ENCODE measurements at regions not wholly inside any gene's neighbourhood (a gene's known extent, or its start where the extent isn't known, plus 50 kb on each side); places are given as distances from the start of the nearest gene placed in this dataset.

DNA sequence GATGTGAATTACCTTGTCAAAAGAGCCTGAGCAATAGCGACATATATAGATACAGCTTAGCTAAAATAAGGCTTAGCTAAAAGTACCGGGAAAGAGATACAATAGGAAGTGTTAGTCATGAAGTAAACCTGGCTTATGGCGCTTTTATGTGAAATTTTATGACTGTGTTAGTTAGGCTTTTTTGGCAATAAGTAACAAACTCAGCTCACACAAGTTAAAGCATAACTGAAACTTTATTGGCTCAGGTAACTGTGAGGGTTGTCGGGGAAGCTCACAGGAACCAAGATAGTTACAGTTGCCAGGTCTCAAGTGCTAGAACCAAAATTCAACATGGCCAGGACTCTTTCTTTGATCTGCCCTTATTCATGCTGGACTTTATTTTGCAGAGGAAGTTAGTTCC lies 925.0 kb upstream of the GYPC start:
- Mint-ChIP-seq H3K4me1 (no peaks in the 10 kb centered on the region), H3K4me3 (no peak overlapping the region), H3K9me3 (peaks cover 4 to 12% (median 8%) of the 10 kb centered on the region in 7 donors), H3K36me3 (no peaks in the 10 kb centered on the region), H3K27me3 (no peaks in the 10 kb centered on the region), H3K27ac (no peak overlapping the region)
- no peaks in the 10 kb centered on the region for H3K4me1 ChIP-seq (ENCODE audit: control insufficient read depth, insufficient read depth, low read length, poor library complexity, severe bottlenecking)
- H3K36me3 ChIP-seq (ENCODE audit: control insufficient read depth, insufficient read depth, low read length): no peaks in the 10 kb centered on the region
- H3K4me3 ChIP-seq (ENCODE audit: low read depth, low read length): no peak overlapping the region
- no peak for DNase-seq
- ATAC-seq (ENCODE audit: low read depth in 2 of 2): no peak
- H3K27ac ChIP-seq (ENCODE audit: insufficient read depth, low read length, poor library complexity, severe bottlenecking): no peak overlapping the region
- peaks cover 0 to 15% of the 10 kb centered on the region in 2 experiments for H3K9me3 ChIP-seq (ENCODE audit: control insufficient read depth in 2 of 2, low read length in 2 of 2)
- no peaks in the 10 kb centered on the region for H3K27me3 ChIP-seq (ENCODE audit: control insufficient read depth, insufficient read depth, low read length)

DNA sequence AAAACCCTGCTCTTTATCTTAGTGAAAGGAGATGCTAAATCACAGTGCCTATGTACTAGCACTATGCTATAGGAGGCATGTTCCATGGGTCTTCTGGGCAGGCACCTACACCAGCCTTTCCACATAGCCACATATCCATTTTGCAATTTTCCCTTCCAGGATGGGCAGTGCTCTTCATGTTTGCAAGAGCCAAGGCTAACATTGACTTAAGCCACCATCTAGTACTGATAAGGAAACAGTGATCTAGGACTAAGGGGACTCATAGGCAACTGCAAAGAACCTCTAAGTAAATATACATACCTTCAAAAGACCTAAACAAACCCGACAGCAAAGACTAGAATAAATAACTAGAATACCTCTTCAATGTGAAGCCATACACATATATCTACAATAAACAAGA lies 919.7 kb upstream of the GYPC start:
- ATAC-seq (ENCODE audit: low read depth in 2 of 2) (no peak), DNase-seq (no peak)
- Histone ChIP-seq H3K36me3 (ENCODE audit: control insufficient read depth, insufficient read depth, low read length) (no peaks in the 10 kb centered on the region), H3K4me3 (ENCODE audit: low read depth, low read length) (no peak overlapping the region), H3K27me3 (ENCODE audit: control insufficient read depth, insufficient read depth, low read length) (no peaks in the 10 kb centered on the region), H3K27ac (ENCODE audit: insufficient read depth, low read length, poor library complexity, severe bottlenecking) (no peak overlapping the region), H3K4me1 (ENCODE audit: control insufficient read depth, insufficient read depth, low read length, poor library complexity, severe bottlenecking) (no peaks in the 10 kb centered on the region), H3K9me3 (ENCODE audit: control insufficient read depth in 2 of 2, low read length in 2 of 2) (peaks cover 3 to 16% of the 10 kb centered on the region in 2 experiments)
- Mint-ChIP-seq H3K9me3 (peaks cover 2 to 38% (median 7%) of the 10 kb centered on the region in 7 donors), H3K36me3 (no peaks in the 10 kb centered on the region), H3K4me1 (no peaks in the 10 kb centered on the region), H3K4me3 (no peak overlapping the region), H3K27ac (no peak overlapping the region), H3K27me3 (no peaks in the 10 kb centered on the region)

DNA sequence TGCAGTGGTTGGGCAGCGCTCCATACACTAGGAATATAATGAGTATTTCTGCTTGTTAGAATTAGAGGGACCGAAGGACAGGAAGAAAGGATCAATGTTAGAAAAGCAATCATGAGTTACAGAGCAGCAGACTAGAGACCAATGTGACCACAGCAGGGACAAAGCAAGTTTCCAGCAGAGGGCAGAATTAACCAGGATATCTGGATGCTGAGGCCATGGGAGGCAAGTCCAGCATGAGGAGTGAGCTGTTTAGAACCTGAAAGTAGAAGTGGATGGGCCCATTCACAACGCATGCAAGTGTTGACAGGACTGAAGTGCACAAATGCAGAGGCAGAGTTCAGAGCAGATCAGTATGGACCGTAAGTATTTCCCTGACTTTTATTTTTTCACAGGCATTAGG lies 910.4 kb upstream of the GYPC start:
- no peak overlapping the region for H3K27ac Mint-ChIP-seq
- H3K4me1 Mint-ChIP-seq: no peaks in the 10 kb centered on the region
- DNase-seq (no peak), ATAC-seq (ENCODE audit: low read depth in 2 of 2) (no peak)
- no peak overlapping the region for H3K4me3 Mint-ChIP-seq
- H3K27ac ChIP-seq (ENCODE audit: insufficient read depth, low read length, poor library complexity, severe bottlenecking): no peak overlapping the region
- H3K9me3 ChIP-seq (ENCODE audit: control insufficient read depth in 2 of 2, low read length in 2 of 2): peaks cover 0 to 2% of the 10 kb centered on the region in 2 experiments
- H3K9me3 Mint-ChIP-seq: peaks cover 0 to 15% (median 6%) of the 10 kb centered on the region in 7 donors
- H3K36me3 ChIP-seq (ENCODE audit: control insufficient read depth, insufficient read depth, low read length): no peaks in the 10 kb centered on the region
- no peak overlapping the region for H3K4me3 ChIP-seq (ENCODE audit: low read depth, low read length)
- no peaks in the 10 kb centered on the region for H3K36me3 Mint-ChIP-seq
- no peaks in the 10 kb centered on the region for H3K27me3 ChIP-seq (ENCODE audit: control insufficient read depth, insufficient read depth, low read length)
- H3K27me3 Mint-ChIP-seq: no peaks in the 10 kb centered on the region
- no peaks in the 10 kb centered on the region for H3K4me1 ChIP-seq (ENCODE audit: control insufficient read depth, insufficient read depth, low read length, poor library complexity, severe bottlenecking)

DNA sequence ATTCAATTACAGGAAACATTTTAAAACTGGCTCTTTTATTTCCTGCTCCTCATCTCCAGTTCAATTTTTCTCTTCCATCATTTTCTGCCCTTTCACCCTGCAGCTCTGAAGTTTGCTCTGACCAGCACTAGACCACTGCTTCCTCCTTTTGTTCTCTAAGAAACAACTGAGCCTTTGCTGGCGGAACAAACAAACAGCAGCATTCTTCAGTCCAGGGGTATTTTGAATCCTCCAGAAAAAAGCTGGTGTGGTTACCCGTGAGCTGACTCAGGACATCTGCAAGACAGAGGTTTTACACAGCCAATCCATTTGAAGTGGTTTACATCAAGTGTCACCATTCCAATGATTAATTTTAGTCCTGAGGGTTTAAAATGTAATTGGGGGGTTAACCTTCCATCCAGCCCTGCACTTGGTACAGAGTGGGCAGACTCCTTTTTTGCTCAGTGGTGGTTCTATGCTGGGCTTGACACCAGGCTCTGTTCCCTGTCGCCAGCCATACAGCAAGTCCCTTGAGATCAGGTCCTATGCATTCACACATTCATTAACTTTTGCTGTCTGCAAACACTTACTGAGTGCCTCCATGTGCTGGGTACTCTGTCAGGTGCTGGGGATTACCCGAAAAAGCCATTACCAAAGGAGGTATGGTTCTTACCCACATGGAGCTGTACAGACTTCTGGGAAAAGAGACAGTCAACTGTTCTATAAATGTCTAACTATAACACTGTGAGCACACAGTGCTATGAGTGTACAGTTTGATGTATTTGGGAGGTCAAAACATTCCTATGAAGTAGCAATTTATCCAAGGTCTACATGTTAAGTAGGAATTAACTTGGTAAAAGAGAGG lies 909.4 kb upstream of the GYPC start:
- Mint-ChIP-seq H3K4me1 (no peaks in the 10 kb centered on the region), H3K27me3 (no peaks in the 10 kb centered on the region), H3K9me3 (peaks cover 0 to 15% (median 6%) of the 10 kb centered on the region in 7 donors), H3K27ac (no peak overlapping the region), H3K36me3 (no peaks in the 10 kb centered on the region), H3K4me3 (no peak overlapping the region)
- H3K27ac ChIP-seq (ENCODE audit: insufficient read depth, low read length, poor library complexity, severe bottlenecking): no peak overlapping the region
- DNase-seq (no peak), ATAC-seq (ENCODE audit: low read depth in 2 of 2) (no peak)
- H3K36me3 ChIP-seq (ENCODE audit: control insufficient read depth, insufficient read depth, low read length): no peaks in the 10 kb centered on the region
- peaks cover 0 to 2% of the 10 kb centered on the region in 2 experiments for H3K9me3 ChIP-seq (ENCODE audit: control insufficient read depth in 2 of 2, low read length in 2 of 2)
- no peaks in the 10 kb centered on the region for H3K4me1 ChIP-seq (ENCODE audit: control insufficient read depth, insufficient read depth, low read length, poor library complexity, severe bottlenecking)
- H3K4me3 ChIP-seq (ENCODE audit: low read depth, low read length): no peak overlapping the region
- no peaks in the 10 kb centered on the region for H3K27me3 ChIP-seq (ENCODE audit: control insufficient read depth, insufficient read depth, low read length)

DNA sequence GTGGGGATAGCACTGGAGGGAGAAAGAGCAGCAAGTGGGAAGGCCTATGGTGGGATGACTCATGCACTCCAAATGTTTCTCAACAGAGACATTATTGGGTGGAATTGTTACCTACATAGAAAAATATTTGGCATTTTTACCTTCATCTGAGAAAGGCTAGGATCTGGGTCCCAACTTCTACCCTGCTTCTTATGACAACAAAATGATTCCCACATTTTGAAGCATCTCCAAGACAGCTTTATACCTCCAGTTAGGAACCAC lies 908.9 kb upstream of the GYPC start:
- ATAC-seq (ENCODE audit: low read depth in 2 of 2) (no peak), DNase-seq (no peak)
- H3K9me3 Mint-ChIP-seq: peaks cover 0 to 15% (median 6%) of the 10 kb centered on the region in 7 donors
- Histone ChIP-seq H3K4me1 (ENCODE audit: control insufficient read depth, insufficient read depth, low read length, poor library complexity, severe bottlenecking) (no peaks in the 10 kb centered on the region), H3K9me3 (ENCODE audit: control insufficient read depth in 2 of 2, low read length in 2 of 2) (peaks cover 0 to 2% of the 10 kb centered on the region in 2 experiments), H3K4me3 (ENCODE audit: low read depth, low read length) (no peak overlapping the region), H3K27me3 (ENCODE audit: control insufficient read depth, insufficient read depth, low read length) (no peaks in the 10 kb centered on the region), H3K27ac (ENCODE audit: insufficient read depth, low read length, poor library complexity, severe bottlenecking) (no peak overlapping the region), H3K36me3 (ENCODE audit: control insufficient read depth, insufficient read depth, low read length) (no peaks in the 10 kb centered on the region)
- H3K36me3 Mint-ChIP-seq: no peaks in the 10 kb centered on the region
- no peak overlapping the region for H3K27ac Mint-ChIP-seq
- no peak overlapping the region for H3K4me3 Mint-ChIP-seq
- no peaks in the 10 kb centered on the region for H3K27me3 Mint-ChIP-seq
- H3K4me1 Mint-ChIP-seq: no peaks in the 10 kb centered on the region

DNA sequence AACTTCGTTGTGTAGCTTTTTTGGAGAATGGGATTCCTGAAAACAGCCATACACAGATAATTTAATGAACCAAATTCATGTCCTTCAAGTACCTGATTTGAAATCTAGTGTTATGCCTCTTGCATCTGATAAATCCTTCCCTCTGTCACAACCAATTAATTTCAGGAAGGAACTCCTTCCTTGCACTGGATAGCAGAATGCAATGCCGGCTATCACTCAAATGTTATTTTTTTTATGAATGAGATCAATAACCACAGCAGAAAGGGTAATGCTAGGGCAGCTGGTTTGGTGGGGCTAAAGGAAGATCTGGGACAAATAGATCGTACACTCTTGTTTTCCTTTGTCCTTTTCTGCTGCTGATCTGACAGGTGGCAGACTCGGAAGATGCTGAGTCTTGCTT lies 899.5 kb upstream of the GYPC start:
- Mint-ChIP-seq H3K27ac (no peak overlapping the region), H3K4me1 (no peaks in the 10 kb centered on the region), H3K36me3 (no peaks in the 10 kb centered on the region), H3K4me3 (no peak overlapping the region), H3K27me3 (no peaks in the 10 kb centered on the region), H3K9me3 (peaks cover 0 to 13% (median 5%) of the 10 kb centered on the region in 7 donors)
- DNase-seq: no peak
- no peaks in the 10 kb centered on the region for H3K27me3 ChIP-seq (ENCODE audit: control insufficient read depth, insufficient read depth, low read length)
- H3K9me3 ChIP-seq (ENCODE audit: control insufficient read depth in 2 of 2, low read length in 2 of 2): peaks cover 0 to 4% of the 10 kb centered on the region in 2 experiments
- H3K36me3 ChIP-seq (ENCODE audit: control insufficient read depth, insufficient read depth, low read length): no peaks in the 10 kb centered on the region
- no peak overlapping the region for H3K4me3 ChIP-seq (ENCODE audit: low read depth, low read length)
- H3K27ac ChIP-seq (ENCODE audit: insufficient read depth, low read length, poor library complexity, severe bottlenecking): no peak overlapping the region
- H3K4me1 ChIP-seq (ENCODE audit: control insufficient read depth, insufficient read depth, low read length, poor library complexity, severe bottlenecking): no peaks in the 10 kb centered on the region
- ATAC-seq (ENCODE audit: low read depth in 2 of 2): no peak

DNA sequence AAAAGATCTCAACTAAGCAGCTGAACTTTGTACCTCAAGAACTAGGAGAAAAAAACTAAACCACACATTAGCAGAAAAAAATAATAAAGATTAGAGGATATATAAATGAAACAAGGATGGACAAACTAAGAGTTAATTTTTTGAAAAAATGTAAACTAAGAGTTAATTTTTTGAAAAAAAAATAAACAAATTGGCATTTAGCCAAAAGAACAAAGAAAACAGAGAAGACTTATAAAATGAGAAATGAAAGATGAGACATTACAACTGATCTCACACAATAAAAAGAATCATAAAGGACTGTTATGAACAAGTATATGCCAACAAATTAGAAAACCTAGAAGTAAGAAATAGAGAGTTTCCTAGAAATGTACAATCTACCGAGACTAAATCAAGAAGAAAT lies 859.2 kb upstream of the GYPC start:
- H3K36me3 ChIP-seq (ENCODE audit: control insufficient read depth, insufficient read depth, low read length): no peaks in the 10 kb centered on the region
- Mint-ChIP-seq H3K4me1 (no peaks in the 10 kb centered on the region), H3K27ac (no peak overlapping the region), H3K36me3 (no peaks in the 10 kb centered on the region), H3K4me3 (no peak overlapping the region), H3K9me3 (peaks cover 1 to 32% (median 10%) of the 10 kb centered on the region in 7 donors), H3K27me3 (no peaks in the 10 kb centered on the region)
- no peak for DNase-seq
- no peak for ATAC-seq (ENCODE audit: low read depth in 2 of 2)
- H3K4me3 ChIP-seq (ENCODE audit: low read depth, low read length): no peak overlapping the region
- H3K4me1 ChIP-seq (ENCODE audit: control insufficient read depth, insufficient read depth, low read length, poor library complexity, severe bottlenecking): no peaks in the 10 kb centered on the region
- no peaks in the 10 kb centered on the region for H3K27me3 ChIP-seq (ENCODE audit: control insufficient read depth, insufficient read depth, low read length)
- H3K9me3 ChIP-seq (ENCODE audit: control insufficient read depth in 2 of 2, low read length in 2 of 2): peaks cover 0 to 3% of the 10 kb centered on the region in 2 experiments
- no peak overlapping the region for H3K27ac ChIP-seq (ENCODE audit: insufficient read depth, low read length, poor library complexity, severe bottlenecking)

DNA sequence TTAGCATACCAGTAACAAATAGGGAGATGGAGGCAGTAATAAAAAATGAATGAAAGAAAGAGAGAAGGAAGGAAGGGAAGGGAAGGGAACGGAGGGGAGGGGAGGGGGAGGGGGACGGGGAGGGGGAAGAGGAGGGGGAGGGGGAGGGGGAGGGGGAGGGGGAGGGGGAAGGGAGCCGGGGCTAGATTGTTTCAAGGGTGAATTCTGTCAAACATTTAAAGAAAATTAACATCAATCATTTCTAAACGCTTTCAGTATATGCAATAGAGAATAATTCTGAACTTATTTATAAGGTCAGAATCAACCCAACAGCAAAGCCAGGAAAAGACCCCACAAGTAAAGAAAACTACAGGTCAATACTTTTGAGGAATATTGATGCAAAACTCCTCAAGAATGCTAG lies 858.8 kb upstream of the GYPC start:
- H3K9me3 Mint-ChIP-seq: peaks cover 1 to 32% (median 10%) of the 10 kb centered on the region in 7 donors
- H3K36me3 ChIP-seq (ENCODE audit: control insufficient read depth, insufficient read depth, low read length): no peaks in the 10 kb centered on the region
- no peaks in the 10 kb centered on the region for H3K27me3 ChIP-seq (ENCODE audit: control insufficient read depth, insufficient read depth, low read length)
- DNase-seq: no peak
- H3K4me3 ChIP-seq (ENCODE audit: low read depth, low read length): no peak overlapping the region
- H3K9me3 ChIP-seq (ENCODE audit: control insufficient read depth in 2 of 2, low read length in 2 of 2): peaks cover 0 to 3% of the 10 kb centered on the region in 2 experiments
- H3K27ac Mint-ChIP-seq: no peak overlapping the region
- no peaks in the 10 kb centered on the region for H3K36me3 Mint-ChIP-seq
- ATAC-seq (ENCODE audit: low read depth in 2 of 2): no peak
- H3K4me1 Mint-ChIP-seq: no peaks in the 10 kb centered on the region
- H3K27me3 Mint-ChIP-seq: no peaks in the 10 kb centered on the region
- no peak overlapping the region for H3K27ac ChIP-seq (ENCODE audit: insufficient read depth, low read length, poor library complexity, severe bottlenecking)
- H3K4me1 ChIP-seq (ENCODE audit: control insufficient read depth, insufficient read depth, low read length, poor library complexity, severe bottlenecking): no peaks in the 10 kb centered on the region
- no peak overlapping the region for H3K4me3 Mint-ChIP-seq
